COLO829 (cell line): ENCODE measurements at regions not wholly inside any gene's neighbourhood (a gene's known extent, or its start where the extent isn't known, plus 50 kb on each side); places are given as distances from the start of the nearest gene placed in this dataset.

Source experiments
- DNase-seq: peaks from one replicate; pipeline ENCODE4 v3.0.0; 2012; ENCODE audit warnings: low spot score

DNA sequence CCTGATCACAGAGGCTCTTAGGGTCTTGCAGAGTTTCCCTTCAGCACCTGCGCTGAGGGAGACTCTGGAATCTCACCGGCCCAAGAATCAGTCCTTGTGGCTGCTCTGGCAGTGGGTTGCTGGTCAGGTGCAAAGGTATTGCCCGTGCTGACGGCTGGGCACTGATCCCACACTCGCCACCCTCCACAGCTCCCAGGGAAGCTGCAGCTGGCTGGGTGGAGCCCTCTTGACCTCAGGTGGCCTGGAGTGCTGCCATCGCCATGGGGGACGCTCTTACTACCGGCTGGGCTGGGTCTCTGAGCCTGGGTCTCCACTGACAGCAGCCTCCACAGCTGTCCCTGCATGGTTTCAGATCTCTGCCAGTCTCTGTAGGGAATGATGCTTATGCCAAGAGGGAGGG is 52.6 kb upstream of the EPHB3 start:
- no peak for DNase-seq

DNA sequence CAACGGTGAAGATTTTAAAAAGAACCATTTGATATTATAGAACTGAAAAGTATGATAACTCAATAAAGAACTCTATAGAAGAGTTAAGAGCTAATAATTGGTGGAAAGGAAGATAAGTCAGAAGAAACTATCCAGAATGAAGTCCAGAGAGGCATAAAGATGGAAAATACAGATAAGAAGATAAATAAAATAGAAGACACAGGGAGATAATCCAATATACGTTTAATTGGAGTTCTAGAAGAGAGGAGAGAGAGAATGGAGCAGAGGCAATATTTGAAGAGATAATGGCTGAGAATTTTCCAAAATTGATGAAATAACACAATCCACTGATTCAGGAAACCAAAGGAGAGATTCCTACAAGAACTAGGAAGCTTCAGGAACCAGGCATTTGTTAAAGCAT is 49.8 kb upstream of the EPHB3 start:
- no peak for DNase-seq
